ENCODE measurements at regions not wholly inside any gene's neighbourhood (a gene's known extent, or its start where the extent isn't known, plus 50 kb on each side); places are given as distances from the start of the nearest gene placed in this dataset.

DNA sequence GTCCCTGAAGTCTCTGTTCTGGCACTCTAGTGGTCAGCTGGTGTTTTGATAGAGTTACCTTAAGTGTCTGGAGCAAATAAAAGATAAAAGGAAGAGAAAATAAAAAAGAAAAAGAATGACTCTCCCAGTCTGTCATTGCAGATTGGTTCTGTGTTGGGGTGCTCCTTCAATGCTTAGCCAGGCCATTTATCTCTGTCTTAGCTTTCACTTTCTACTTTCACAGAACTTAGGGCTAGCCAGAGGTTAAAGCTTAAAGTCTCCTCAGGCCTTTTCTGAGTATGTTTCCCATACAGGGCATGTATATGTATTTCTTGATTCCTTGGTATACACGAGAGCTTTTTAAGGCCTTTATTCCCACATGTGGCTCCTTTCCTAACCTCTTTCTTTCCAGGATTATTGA, 83.1 kb upstream of the TEX13D start:
- H3K27me3 Mint-ChIP-seq (ENCODE audit: insufficient read depth, low read depth), result no peaks in the 10 kb centered on the region
- no peak overlapping the region for H3K4me2 ChIP-seq
- H2AFZ ChIP-seq (replicated peaks), result no peak overlapping the region
- H3K36me3 ChIP-seq, result no peaks in the 10 kb centered on the region
- no peak overlapping the region for H3K9ac ChIP-seq
- no peaks in the 10 kb centered on the region for H4K20me1 ChIP-seq (ENCODE audit: low read depth)
- H3K27ac ChIP-seq, result no peak overlapping the region
- H3K9me3 Mint-ChIP-seq, result peaks cover 11% of the 10 kb centered on the region
- no peaks in the 10 kb centered on the region for H3K36me3 Mint-ChIP-seq
- H3F3A ChIP-seq (ENCODE audit: low read depth), result no peaks in the 10 kb centered on the region
- H3K27me3 ChIP-seq, result no peaks in the 10 kb centered on the region
- no peak overlapping the region for H3K27ac Mint-ChIP-seq
- no peaks in the 10 kb centered on the region for H3K4me1 ChIP-seq
- H3K4me3 ChIP-seq, result no peak overlapping the region
- H3K79me2 ChIP-seq (ENCODE audit: low read depth), result no peaks in the 10 kb centered on the region
- DNase-seq (ENCODE audit: low spot score), result no peak
- TF ChIP-seq EZH2 (IDR thresholded peaks at IDR 0.05), result no peak
- TF ChIP-seq, protein P1, sequence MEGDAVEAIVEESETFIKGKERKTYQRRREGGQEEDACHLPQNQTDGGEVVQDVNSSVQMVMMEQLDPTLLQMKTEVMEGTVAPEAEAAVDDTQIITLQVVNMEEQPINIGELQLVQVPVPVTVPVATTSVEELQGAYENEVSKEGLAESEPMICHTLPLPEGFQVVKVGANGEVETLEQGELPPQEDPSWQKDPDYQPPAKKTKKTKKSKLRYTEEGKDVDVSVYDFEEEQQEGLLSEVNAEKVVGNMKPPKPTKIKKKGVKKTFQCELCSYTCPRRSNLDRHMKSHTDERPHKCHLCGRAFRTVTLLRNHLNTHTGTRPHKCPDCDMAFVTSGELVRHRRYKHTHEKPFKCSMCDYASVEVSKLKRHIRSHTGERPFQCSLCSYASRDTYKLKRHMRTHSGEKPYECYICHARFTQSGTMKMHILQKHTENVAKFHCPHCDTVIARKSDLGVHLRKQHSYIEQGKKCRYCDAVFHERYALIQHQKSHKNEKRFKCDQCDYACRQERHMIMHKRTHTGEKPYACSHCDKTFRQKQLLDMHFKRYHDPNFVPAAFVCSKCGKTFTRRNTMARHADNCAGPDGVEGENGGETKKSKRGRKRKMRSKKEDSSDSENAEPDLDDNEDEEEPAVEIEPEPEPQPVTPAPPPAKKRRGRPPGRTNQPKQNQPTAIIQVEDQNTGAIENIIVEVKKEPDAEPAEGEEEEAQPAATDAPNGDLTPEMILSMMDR (IDR thresholded peaks at IDR 0.05), result no peak
- TF ChIP-seq EZH2phosphoT487 (IDR thresholded peaks at IDR 0.05), result no peak
- H3K4me3 Mint-ChIP-seq, result no peak overlapping the region
- H3K9me3 ChIP-seq (ENCODE audit: low read depth), result no peaks in the 10 kb centered on the region
- no peaks in the 10 kb centered on the region for H3K4me1 Mint-ChIP-seq

DNA sequence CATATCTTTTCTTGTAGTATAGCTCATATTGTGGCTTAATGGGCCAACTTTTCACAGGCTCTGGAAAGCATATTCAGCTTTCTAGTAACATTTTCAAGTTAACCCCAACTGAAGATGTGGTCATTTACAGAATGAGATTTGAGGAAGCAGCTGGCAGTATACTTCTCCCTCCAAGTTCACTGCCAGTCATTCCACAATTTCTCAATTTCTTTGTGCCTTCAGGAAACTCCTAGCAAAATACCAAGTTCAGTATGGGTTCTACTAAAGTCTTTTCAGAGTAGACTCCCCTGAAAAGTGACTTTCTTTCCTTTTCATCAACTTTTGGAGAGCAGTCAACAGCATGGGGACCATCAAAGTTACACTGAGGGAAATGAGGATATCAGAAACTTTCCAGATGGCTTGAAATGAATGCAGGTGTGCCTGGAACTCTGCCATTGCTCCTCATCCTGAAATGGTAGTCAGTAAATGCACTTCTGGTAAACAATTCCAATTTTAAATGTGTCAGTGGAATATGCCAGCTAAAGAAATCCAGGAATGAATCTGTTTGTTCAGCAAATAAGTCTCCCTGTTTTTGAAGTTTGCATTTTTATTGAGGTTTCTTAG, 81.5 kb upstream of the TEX13D start:
- H3K4me3 Mint-ChIP-seq, result no peak overlapping the region
- no peaks in the 10 kb centered on the region for H3K36me3 Mint-ChIP-seq
- H3K4me1 ChIP-seq, result no peaks in the 10 kb centered on the region
- no peaks in the 10 kb centered on the region for H3K4me1 Mint-ChIP-seq
- TF ChIP-seq EZH2phosphoT487 (IDR thresholded peaks at IDR 0.05) (no peak), EZH2 (IDR thresholded peaks at IDR 0.05) (no peak)
- TF ChIP-seq, protein P1 (IDR thresholded peaks at IDR 0.05), result no peak
- H3K36me3 ChIP-seq, result no peaks in the 10 kb centered on the region
- H3K27ac ChIP-seq, result no peak overlapping the region
- H3K9ac ChIP-seq, result no peak overlapping the region
- no peak overlapping the region for H3K4me3 ChIP-seq
- no peak for DNase-seq (ENCODE audit: low spot score)
- no peak overlapping the region for H2AFZ ChIP-seq (replicated peaks)
- H3F3A ChIP-seq (ENCODE audit: low read depth), result no peaks in the 10 kb centered on the region
- no peaks in the 10 kb centered on the region for H3K79me2 ChIP-seq (ENCODE audit: low read depth)
- no peaks in the 10 kb centered on the region for H4K20me1 ChIP-seq (ENCODE audit: low read depth)
- H3K27ac Mint-ChIP-seq, result no peak overlapping the region
- H3K9me3 Mint-ChIP-seq, result peaks cover 11% of the 10 kb centered on the region
- no peaks in the 10 kb centered on the region for H3K27me3 Mint-ChIP-seq (ENCODE audit: insufficient read depth, low read depth)
- no peaks in the 10 kb centered on the region for H3K27me3 ChIP-seq
- no peak overlapping the region for H3K4me2 ChIP-seq
- no peaks in the 10 kb centered on the region for H3K9me3 ChIP-seq (ENCODE audit: low read depth)

DNA sequence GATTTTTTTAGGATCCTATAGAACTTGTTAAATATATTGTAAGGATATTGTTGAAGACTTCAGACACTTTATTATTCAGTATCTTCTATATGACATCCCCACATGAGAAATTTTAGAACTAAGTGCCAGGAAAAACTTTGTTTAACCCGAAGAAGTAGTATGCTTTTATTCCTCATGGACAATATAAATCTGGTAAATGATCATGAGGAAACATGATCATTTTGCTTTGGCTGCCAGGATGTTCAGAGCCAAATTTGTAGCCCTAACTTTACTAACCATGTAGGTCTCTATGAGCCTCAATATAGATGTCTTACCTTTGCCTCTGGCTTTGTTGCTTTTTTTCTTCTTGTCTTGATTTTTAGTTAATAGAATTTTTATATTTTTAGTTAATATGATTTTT, 77.8 kb upstream of the TEX13D start:
- Histone ChIP-seq H4K20me1 (ENCODE audit: low read depth) (no peaks in the 10 kb centered on the region), H3K9ac (no peak overlapping the region), H3K4me1 (no peaks in the 10 kb centered on the region), H2AFZ (replicated peaks) (no peak overlapping the region), H3K79me2 (ENCODE audit: low read depth) (no peaks in the 10 kb centered on the region), H3K27ac (no peak overlapping the region), H3K9me3 (ENCODE audit: low read depth) (no peaks in the 10 kb centered on the region), H3K36me3 (no peaks in the 10 kb centered on the region), H3K4me3 (no peak overlapping the region), H3K4me2 (no peak overlapping the region), H3K27me3 (no peaks in the 10 kb centered on the region), H3F3A (ENCODE audit: low read depth) (no peaks in the 10 kb centered on the region)
- Mint-ChIP-seq H3K36me3 (no peaks in the 10 kb centered on the region), H3K9me3 (peaks cover 3% of the 10 kb centered on the region), H3K27ac (no peak overlapping the region), H3K27me3 (ENCODE audit: insufficient read depth, low read depth) (no peaks in the 10 kb centered on the region), H3K4me1 (no peaks in the 10 kb centered on the region), H3K4me3 (no peak overlapping the region)
- DNase-seq (ENCODE audit: low spot score), result no peak
- TF ChIP-seq EZH2phosphoT487 (IDR thresholded peaks at IDR 0.05), result no peak
- TF ChIP-seq, protein P1 (IDR thresholded peaks at IDR 0.05), result no peak
- TF ChIP-seq EZH2 (IDR thresholded peaks at IDR 0.05), result no peak
